ENCODE measurements at regions not wholly inside any gene's neighbourhood (a gene's known extent, or its start where the extent isn't known, plus 50 kb on each side); places are given as distances from the start of the nearest gene placed in this dataset.
"Not testable (repeated sequence)": the region's sequence is repeated elsewhere in the genome, so short reads cannot be mapped to it uniquely, and the experiment has no call there.

GRCh38 chr2:224155896-224156295 is 116.8 kb upstream of the SERPINE2 start:
- DNase-seq (ENCODE audit: low read depth in 4 of 4, low spot score in 3 of 4), result no peak

GRCh38 chr2:224155371-224155770 is 116.3 kb upstream of the SERPINE2 start:
- no peak for DNase-seq (ENCODE audit: low read depth in 4 of 4, low spot score in 3 of 4)

GRCh38 chr2:224151680-224152310 is 112.7 kb upstream of the SERPINE2 start:
- no peak for DNase-seq (ENCODE audit: low read depth in 4 of 4, low spot score in 3 of 4)

- no peak for DNase-seq (ENCODE audit: low read depth in 4 of 4, low spot score in 3 of 4)
Measured at GRCh38 chr2:224151161-224151560, 112.1 kb upstream of the SERPINE2 start.

GRCh38 chr2:224148058-224148457 is 109.0 kb upstream of the SERPINE2 start:
- not testable (repeated sequence) for DNase-seq (ENCODE audit: low read depth in 4 of 4, low spot score in 3 of 4)

- DNase-seq (ENCODE audit: low read depth in 4 of 4, low spot score in 3 of 4), result no peak
Measured at GRCh38 chr2:224147174-224147573, 108.1 kb upstream of the SERPINE2 start.

- DNase-seq (ENCODE audit: low read depth in 4 of 4, low spot score in 3 of 4), result no peak
Measured at GRCh38 chr2:224146356-224147160, 107.5 kb upstream of the SERPINE2 start.

- DNase-seq (ENCODE audit: low read depth in 4 of 4, low spot score in 3 of 4), result no peak
Measured at GRCh38 chr2:224145751-224146355, 106.8 kb upstream of the SERPINE2 start.

GRCh38 chr2:224143526-224143925 is 104.4 kb upstream of the SERPINE2 start:
- no peak for DNase-seq (ENCODE audit: low read depth in 4 of 4, low spot score in 3 of 4)

GRCh38 chr2:224142397-224143312 is 103.6 kb upstream of the SERPINE2 start:
- DNase-seq (ENCODE audit: low read depth in 4 of 4, low spot score in 3 of 4), result no peak

- no peak for DNase-seq (ENCODE audit: low read depth in 4 of 4, low spot score in 3 of 4)
Measured at GRCh38 chr2:224141304-224141703, 102.2 kb upstream of the SERPINE2 start.

GRCh38 chr2:224137208-224137607 is 98.1 kb upstream of the SERPINE2 start:
- DNase-seq (ENCODE audit: low read depth in 4 of 4, low spot score in 3 of 4), result no peak

- no peak for DNase-seq (ENCODE audit: low read depth in 4 of 4, low spot score in 3 of 4)
Measured at GRCh38 chr2:224136396-224136795, 97.3 kb upstream of the SERPINE2 start.

GRCh38 chr2:224135881-224136280 is 96.8 kb upstream of the SERPINE2 start:
- no peak for DNase-seq (ENCODE audit: low read depth in 4 of 4, low spot score in 3 of 4)

GRCh38 chr2:224134003-224134734 is 95.1 kb upstream of the SERPINE2 start:
- DNase-seq (ENCODE audit: low read depth in 4 of 4, low spot score in 3 of 4), result no peak

- DNase-seq (ENCODE audit: low read depth in 4 of 4, low spot score in 3 of 4), result no peak
Measured at GRCh38 chr2:224133387-224133786, 94.3 kb upstream of the SERPINE2 start.

- no peak for DNase-seq (ENCODE audit: low read depth in 4 of 4, low spot score in 3 of 4)
Measured at GRCh38 chr2:224127871-224128501, 88.9 kb upstream of the SERPINE2 start.

- DNase-seq (ENCODE audit: low read depth in 4 of 4, low spot score in 3 of 4), result no peak
Measured at GRCh38 chr2:224126440-224126839, 87.4 kb upstream of the SERPINE2 start.

GRCh38 chr2:224126003-224126402 is 86.9 kb upstream of the SERPINE2 start:
- no peak for DNase-seq (ENCODE audit: low read depth in 4 of 4, low spot score in 3 of 4)

- no peak for DNase-seq (ENCODE audit: low read depth in 4 of 4, low spot score in 3 of 4)
Measured at GRCh38 chr2:224122542-224122941, 83.5 kb upstream of the SERPINE2 start.

Measured in left renal pelvis (tissue), 4 donors.